SK-N-SH (cell line): ENCODE measurements at regions not wholly inside any gene's neighbourhood (a gene's known extent, or its start where the extent isn't known, plus 50 kb on each side); places are given as distances from the start of the nearest gene placed in this dataset.

Experiments used
- CTCF ChIA-PET: fragments of 300-600, 350-600 bp; formaldehyde crosslinking; extraction: SDS; loops from one replicate; lab custom pipeline; 2021; lab: Yijun Ruan, JAX
- POLR2A ChIA-PET: fragments of 350-600 bp; sonication (Branson Sonifier 250); formaldehyde crosslinking; extraction: SDS; loops from one replicate; lab custom pipeline; 2020; ENCODE audit warnings: antibody characterized with exemption, inconsistent platforms; lab: Yijun Ruan, JAX
- DNase-seq: peaks from one replicate; pipeline ENCODE4 v3.0.0; 2012
- H2AFZ ChIP-seq: fragments of 200-600 bp; sonication (generic); 2 replicates; pipeline ENCODE4 v1.8.1; 2016; ENCODE audit warnings: antibody characterized with exemption, mild to moderate bottlenecking, low read depth
- H3F3A ChIP-seq: fragments of 200-600 bp; sonication (generic); replicated peaks from 2 replicates; pipeline ENCODE3; 2016; ENCODE audit warnings: antibody characterized with exemption, mild to moderate bottlenecking; ENCODE audit not compliant: insufficient read depth
- H3K27ac ChIP-seq, 2 experiments: fragments of 200-500 bp in 1 of 2; fragments of 200-600 bp in 1 of 2; sonication (Bioruptor generic) in 1 of 2; sonication (generic), shearing (Covaris generic) in 1 of 2; 2 replicates each; pipeline versions ENCODE4 v1.5.1 to v1.6.1; 2014 to 2016; ENCODE audit warnings: low read depth in 2 of 2, inconsistent platforms in 1 of 2, low read length in 1 of 2, mild to moderate bottlenecking in 1 of 2, mixed read lengths in 1 of 2
- H3K27me3 ChIP-seq: fragments of 200-600 bp; sonication (generic), shearing (Covaris generic); 2 replicates; pipeline ENCODE4 v1.6.1; 2016; ENCODE audit warnings: mixed run types; ENCODE audit not compliant: insufficient read depth
- H3K36me3 ChIP-seq, 2 experiments: fragments of 200-500 bp in 1 of 2; fragments of 200-600 bp in 1 of 2; sonication (Bioruptor generic) in 1 of 2; sonication (generic) in 1 of 2; replicated peaks in 1 of 2; 2 replicates each; pipeline versions ENCODE3 to v1.5.1; 2014 to 2016; ENCODE audit warnings: low read length in 1 of 2, mild to moderate bottlenecking in 1 of 2; ENCODE audit not compliant: insufficient read depth in 2 of 2, control insufficient read depth in 1 of 2
- H3K4me1 ChIP-seq, 2 experiments: fragments of 200-500 bp in 1 of 2; fragments of 200-600 bp in 1 of 2; sonication (Bioruptor generic) in 1 of 2; sonication (generic), shearing (Covaris generic) in 1 of 2; 2 replicates each; pipeline versions ENCODE4 v1.5.1 to v1.6.1; 2014 to 2016; ENCODE audit warnings: low read depth in 1 of 2, low read length in 1 of 2, mixed run types in 1 of 2; ENCODE audit not compliant: insufficient read depth in 2 of 2, control insufficient read depth in 1 of 2
- H3K4me2 ChIP-seq: fragments of 200-600 bp; sonication (generic), shearing (Covaris generic); 2 replicates; pipeline ENCODE4 v1.6.1; 2017; ENCODE audit warnings: mixed run types
- H3K4me3 ChIP-seq, 2 experiments: fragments of 200-500 bp in 1 of 2; fragments of 200-600 bp in 1 of 2; sonication (Bioruptor generic) in 1 of 2; sonication (generic), shearing (Covaris generic) in 1 of 2; 2 replicates each; pipeline versions ENCODE4 v1.5.1 to v1.8.1; 2014 to 2016; ENCODE audit warnings: low read depth in 2 of 2, inconsistent platforms in 1 of 2, low read length in 1 of 2, mild to moderate bottlenecking in 1 of 2, mixed read lengths in 1 of 2, moderate library complexity in 1 of 2
- H3K79me2 ChIP-seq: fragments of 200-600 bp; sonication (generic); 2 replicates; pipeline ENCODE4 v1.8.1; 2017; ENCODE audit warnings: mild to moderate bottlenecking; ENCODE audit not compliant: insufficient read depth
- H3K9ac ChIP-seq: fragments of 200-600 bp; sonication (generic); 2 replicates; pipeline ENCODE4 v1.6.1; 2017; ENCODE audit warnings: mixed run types
- H3K9me2 ChIP-seq: fragments of 200-600 bp; sonication (generic); 2 replicates; pipeline ENCODE4 v1.6.1; 2017; ENCODE audit warnings: mixed run types
- H3K9me3 ChIP-seq: fragments of 200-600 bp; sonication (generic); 2 replicates; pipeline ENCODE4 v1.6.1; 2017; ENCODE audit warnings: mixed run types, mild to moderate bottlenecking, moderate library complexity
- H4K20me1 ChIP-seq: fragments of 200-600 bp; sonication (generic); 2 replicates; pipeline ENCODE4 v1.6.1; 2017; ENCODE audit warnings: mild to moderate bottlenecking, mixed run types; ENCODE audit not compliant: insufficient read depth
- EP300 ChIP-seq, 2 experiments: IDR thresholded peaks; 2 replicates each; pipeline versions ENCODE4 v1.4.0 to v1.6.1; 2012; ENCODE audit warnings: borderline replicate concordance in 1 of 2, low read depth in 1 of 2, low read length in 1 of 2
- EZH2phosphoT487 ChIP-seq: fragments of 200-600 bp; sonication (generic); IDR thresholded peaks from 2 replicates; pipeline ENCODE4 v1.6.1; 2017; ENCODE audit warnings: low read depth, mixed run types, mild to moderate bottlenecking, antibody characterized with exemption, moderate library complexity, borderline replicate concordance
- FOSL2 ChIP-seq: IDR thresholded peaks from 2 replicates; pipeline ENCODE4 v1.4.0; 2012; ENCODE audit warnings: low read depth, mild to moderate bottlenecking, moderate library complexity, borderline replicate concordance
- FOXM1 ChIP-seq: IDR thresholded peaks from 2 replicates; pipeline ENCODE4 v1.4.0; 2012; ENCODE audit warnings: low read depth, mild to moderate bottlenecking
- GATA2 ChIP-seq: sonication (generic); formaldehyde crosslinking; IDR thresholded peaks from 2 replicates; pipeline ENCODE4 v1.5.0; 2020; ENCODE audit warnings: mild to moderate bottlenecking, missing genetic modification reagents
- MXI1 ChIP-seq: IDR thresholded peaks from 2 replicates; pipeline ENCODE4 v1.6.1; 2012; ENCODE audit warnings: mild to moderate bottlenecking, low read depth, low read length, improper control_type of control experiment
- REST ChIP-seq: IDR thresholded peaks from 2 replicates; pipeline ENCODE4 v1.6.1; 2012; ENCODE audit warnings: mild to moderate bottlenecking, low read depth, low read length, moderate library complexity
- WGBS: methylation state at CpG from one replicate; pipeline ENCODE4 v1.1.6; 2017; ENCODE audit warnings: low lambda C conversion rate; 5-methylcytosine and 5-hydroxymethylcytosine counted together
- TF ChIP-seq, protein P1 (sequence below): IDR thresholded peaks from 2 replicates; pipeline ENCODE4 v1.4.0; 2012; ENCODE audit warnings: low read depth
- TF ChIP-seq, protein P2 (sequence below): fragments of 150-350 bp; IDR thresholded peaks from 2 replicates; pipeline ENCODE4 v1.6.1; 2017; ENCODE audit warnings: antibody characterized with exemption, low read length, low read depth, borderline replicate concordance
- TF ChIP-seq, protein P3 (sequence below): fragments of 200-600 bp; sonication (generic); IDR thresholded peaks from 2 replicates; pipeline ENCODE4 v1.6.1; 2017; ENCODE audit warnings: antibody characterized with exemption, mild to moderate bottlenecking, moderate library complexity

GRCh38 chr17:17400566-17401184 is 76.1 kb upstream of the MED9 start:
- no peaks in the 10 kb centered on the region for H3K27me3 ChIP-seq
- H3K36me3 ChIP-seq: no peaks in the 10 kb centered on the region
- no peak overlapping the region for H3K4me2 ChIP-seq
- no peaks in the 10 kb centered on the region for H3K9me3 ChIP-seq
- WGBS: 83% methylated on average over 10 of the region's 14 CpGs
- H3K79me2 ChIP-seq: no peaks in the 10 kb centered on the region
- H2AFZ ChIP-seq: no peak overlapping the region
- POLR2A ChIA-PET: interaction anchor here (0.9 kb wide), 1 partner anchor 13 kb away, joined by 3 read pairs; no protein-coding TSS in a partner anchor
- TF ChIP-seq MXI1: no peak
- no peak for TF ChIP-seq FOXM1
- TF ChIP-seq FOSL2: no peak
- no peak for TF ChIP-seq REST
- TF ChIP-seq, protein P1, sequence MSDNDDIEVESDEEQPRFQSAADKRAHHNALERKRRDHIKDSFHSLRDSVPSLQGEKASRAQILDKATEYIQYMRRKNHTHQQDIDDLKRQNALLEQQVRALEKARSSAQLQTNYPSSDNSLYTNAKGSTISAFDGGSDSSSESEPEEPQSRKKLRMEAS: no peak
- no peak for TF ChIP-seq EP300 (IDR thresholded peaks at IDR 0.05; ENCODE audit: borderline replicate concordance in 1 of 2, low read depth in 1 of 2, low read length in 1 of 2)
- TF ChIP-seq EZH2phosphoT487: no peak
- no peak overlapping the region for H3K27ac ChIP-seq
- DNase-seq: no peak
- no peaks in the 10 kb centered on the region for H3K9me2 ChIP-seq
- no peak overlapping the region for H3K9ac ChIP-seq
- no peaks in the 10 kb centered on the region for H4K20me1 ChIP-seq
- CTCF ChIA-PET: interaction anchor here (0.6 to 1.3 kb wide), 3 partner anchors 10 to 64 kb away, joined by 3 to 4 read pairs (median 3); no protein-coding TSS in a partner anchor
- peaks cover 0 to 41% of the 10 kb centered on the region in 2 experiments; a peak in 2 of 4 replicates for H3K4me1 ChIP-seq
- H3K4me3 ChIP-seq: no peak overlapping the region
- H3F3A ChIP-seq: no peaks in the 10 kb centered on the region

DNA sequence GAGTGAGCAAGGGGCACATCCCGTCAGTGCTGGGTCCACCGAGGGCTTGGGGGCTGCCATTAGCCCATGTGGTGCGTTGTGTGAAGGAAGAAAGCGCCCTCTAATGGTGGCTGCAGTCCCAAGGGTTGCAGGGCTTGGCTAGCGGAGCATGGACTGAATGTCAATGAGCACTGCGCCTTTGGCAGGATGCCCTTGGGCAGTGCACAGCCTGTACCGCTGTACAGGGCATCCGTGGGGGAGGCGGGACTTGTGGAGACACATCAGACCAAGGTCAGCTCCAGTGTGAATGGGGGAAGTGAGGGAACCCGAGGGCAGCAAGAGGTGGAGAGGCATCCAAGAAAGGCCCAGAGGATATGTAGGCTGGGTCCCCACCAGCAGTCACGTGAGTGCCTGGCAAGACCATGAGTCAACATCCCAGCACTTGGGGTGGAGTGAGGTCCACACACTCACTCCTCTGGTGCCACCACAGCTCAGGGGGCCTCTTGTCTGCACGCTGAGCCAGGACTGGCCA is 75.5 kb upstream of the MED9 start:
- CTCF ChIA-PET: no interaction called here
- POLR2A ChIA-PET: no interaction called here
- H2AFZ ChIP-seq: no peak overlapping the region

More for the DNA sequence above, 75.5 kb upstream of the MED9 start:
- no peak for DNase-seq
- no peaks in the 10 kb centered on the region for H3K79me2 ChIP-seq
- H3F3A ChIP-seq: no peaks in the 10 kb centered on the region
- H3K9me2 ChIP-seq: no peaks in the 10 kb centered on the region
- H3K27me3 ChIP-seq: no peaks in the 10 kb centered on the region
- H3K4me2 ChIP-seq: no peak overlapping the region
- no peak overlapping the region for H3K9ac ChIP-seq
- H3K27ac ChIP-seq: no peak overlapping the region
- H3K9me3 ChIP-seq: no peaks in the 10 kb centered on the region
- H3K4me1 ChIP-seq: peaks cover 0 to 41% of the 10 kb centered on the region in 2 experiments; a peak in 2 of 4 replicates
- no peaks in the 10 kb centered on the region for H3K36me3 ChIP-seq
- H4K20me1 ChIP-seq: no peaks in the 10 kb centered on the region
- WGBS: 65% methylated on average over 6 of the region's 12 CpGs
- TF ChIP-seq, protein P2, sequence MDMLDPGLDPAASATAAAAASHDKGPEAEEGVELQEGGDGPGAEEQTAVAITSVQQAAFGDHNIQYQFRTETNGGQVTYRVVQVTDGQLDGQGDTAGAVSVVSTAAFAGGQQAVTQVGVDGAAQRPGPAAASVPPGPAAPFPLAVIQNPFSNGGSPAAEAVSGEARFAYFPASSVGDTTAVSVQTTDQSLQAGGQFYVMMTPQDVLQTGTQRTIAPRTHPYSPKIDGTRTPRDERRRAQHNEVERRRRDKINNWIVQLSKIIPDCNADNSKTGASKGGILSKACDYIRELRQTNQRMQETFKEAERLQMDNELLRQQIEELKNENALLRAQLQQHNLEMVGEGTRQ: no peak
- TF ChIP-seq, protein P3, sequence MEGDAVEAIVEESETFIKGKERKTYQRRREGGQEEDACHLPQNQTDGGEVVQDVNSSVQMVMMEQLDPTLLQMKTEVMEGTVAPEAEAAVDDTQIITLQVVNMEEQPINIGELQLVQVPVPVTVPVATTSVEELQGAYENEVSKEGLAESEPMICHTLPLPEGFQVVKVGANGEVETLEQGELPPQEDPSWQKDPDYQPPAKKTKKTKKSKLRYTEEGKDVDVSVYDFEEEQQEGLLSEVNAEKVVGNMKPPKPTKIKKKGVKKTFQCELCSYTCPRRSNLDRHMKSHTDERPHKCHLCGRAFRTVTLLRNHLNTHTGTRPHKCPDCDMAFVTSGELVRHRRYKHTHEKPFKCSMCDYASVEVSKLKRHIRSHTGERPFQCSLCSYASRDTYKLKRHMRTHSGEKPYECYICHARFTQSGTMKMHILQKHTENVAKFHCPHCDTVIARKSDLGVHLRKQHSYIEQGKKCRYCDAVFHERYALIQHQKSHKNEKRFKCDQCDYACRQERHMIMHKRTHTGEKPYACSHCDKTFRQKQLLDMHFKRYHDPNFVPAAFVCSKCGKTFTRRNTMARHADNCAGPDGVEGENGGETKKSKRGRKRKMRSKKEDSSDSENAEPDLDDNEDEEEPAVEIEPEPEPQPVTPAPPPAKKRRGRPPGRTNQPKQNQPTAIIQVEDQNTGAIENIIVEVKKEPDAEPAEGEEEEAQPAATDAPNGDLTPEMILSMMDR: 0 out of 2 replicates have a peak, but pooled peaks have one; percentile 21
- no peak for TF ChIP-seq GATA2 (CRISPR knock-in tag)
- H3K4me3 ChIP-seq: no peak overlapping the region
